HG03460 (cell line): ENCODE measurements at regions not wholly inside any gene's neighbourhood (a gene's known extent, or its start where the extent isn't known, plus 50 kb on each side); places are given as distances from the start of the nearest gene placed in this dataset.

ENCODE experiments used
- ATAC-seq: cut with Tn5 transposase; IDR thresholded peaks from one replicate; pipeline ENCODE4 v1.9.1; 2021; ENCODE audit not compliant: unreplicated experiment

GRCh38 chr1:69410457-69410850 lies 157.3 kb upstream of the LRRC7 start:
- ATAC-seq = no peak

GRCh38 chr1:69410893-69411292 lies 156.8 kb upstream of the LRRC7 start:
- no peak for ATAC-seq

- no peak for ATAC-seq
These were observed 156.1 kb upstream of the LRRC7 start for GRCh38 chr1:69411617-69412016.

- ATAC-seq = no peak
These were observed 154.6 kb upstream of the LRRC7 start for GRCh38 chr1:69413129-69413528.

GRCh38 chr1:69414574-69414973 lies 153.1 kb upstream of the LRRC7 start:
- no peak for ATAC-seq

GRCh38 chr1:69421286-69421685 lies 146.4 kb upstream of the LRRC7 start:
- no peak for ATAC-seq

GRCh38 chr1:69425871-69426270 lies 141.9 kb upstream of the LRRC7 start:
- no peak for ATAC-seq

GRCh38 chr1:69426401-69426800 lies 141.3 kb upstream of the LRRC7 start:
- no peak for ATAC-seq

GRCh38 chr1:69433073-69433472 lies 134.6 kb upstream of the LRRC7 start:
- ATAC-seq = no peak

GRCh38 chr1:69436151-69436550 lies 131.6 kb upstream of the LRRC7 start:
- ATAC-seq = no peak

GRCh38 chr1:69438056-69438795 lies 129.5 kb upstream of the LRRC7 start:
- no peak for ATAC-seq

GRCh38 chr1:69441496-69441895 lies 126.2 kb upstream of the LRRC7 start:
- no peak for ATAC-seq

- ATAC-seq = no peak
These were observed 116.5 kb upstream of the LRRC7 start for GRCh38 chr1:69451196-69451595.

GRCh38 chr1:69455718-69456117 lies 112.0 kb upstream of the LRRC7 start:
- ATAC-seq = no peak

- no peak for ATAC-seq
These were observed 108.5 kb upstream of the LRRC7 start for GRCh38 chr1:69459244-69459643.

- ATAC-seq = no peak
These were observed 92.7 kb upstream of the LRRC7 start for GRCh38 chr1:69475021-69475420.

GRCh38 chr1:69479734-69480133 lies 88.0 kb upstream of the LRRC7 start:
- no peak for ATAC-seq

- ATAC-seq = no peak
These were observed 84.5 kb upstream of the LRRC7 start for GRCh38 chr1:69483246-69483645.

- ATAC-seq = no peak
These were observed 82.1 kb upstream of the LRRC7 start for GRCh38 chr1:69485616-69486015.

- ATAC-seq = no peak
These were observed 76.3 kb upstream of the LRRC7 start for GRCh38 chr1:69491416-69491815.

- ATAC-seq = no peak
These were observed 75.4 kb upstream of the LRRC7 start for GRCh38 chr1:69492286-69492685.

- ATAC-seq = no peak
These were observed 73.5 kb upstream of the LRRC7 start for GRCh38 chr1:69494221-69494620.
